ENCODE measurements at regions not wholly inside any gene's neighbourhood (a gene's known extent, or its start where the extent isn't known, plus 50 kb on each side); places are given as distances from the start of the nearest gene placed in this dataset.

GRCh38 chr1:95957748-95958147 lies 723.7 kb downstream of the RWDD3 start:
- no peak for TF ChIP-seq CTCF (conservative IDR thresholded peaks at IDR 0.05)
- TF ChIP-seq EZH2 (IDR thresholded peaks at IDR 0.05; ENCODE audit: low read depth), result no peak

Data from PC-9 (cell line).